Activated CD4-positive, alpha-beta T cell treated with anti-CD3 and anti-CD28 coated beads for 36 hours (primary cell): ENCODE measurements at regions not wholly inside any gene's neighbourhood (a gene's known extent, or its start where the extent isn't known, plus 50 kb on each side); places are given as distances from the start of the nearest gene placed in this dataset.
A peak's percentile ranks its signal among the peaks of the same experiment; 100 is the strongest.

Source experiments
- ATAC-seq: fragments of 200-7000 bp; cut with Tn5 transposase; one replicate; pipeline ENCODE4 v1.10.0; 2021; ENCODE audit warnings: mild to moderate bottlenecking, moderate library complexity
- CTCF ChIA-PET: fragments of 350-600 bp; sonication (Branson Sonifier 250); formaldehyde crosslinking; loops from one replicate; lab custom pipeline; 2021; ENCODE audit warnings: antibody characterized with exemption; lab: Charles Lee
- POLR2A ChIA-PET: fragments of 350-600 bp; sonication (Branson Sonifier 250); formaldehyde crosslinking; loops from one replicate; lab custom pipeline; 2021; ENCODE audit warnings: antibody characterized with exemption, inconsistent platforms; lab: Charles Lee
- DNase-seq: peaks from one replicate; pipeline ENCODE4 v3.0.0-alpha.2; 2020
- H3K27ac Mint-ChIP-seq: one replicate; pipeline ENCODE4 v1.8.0; 2021; ENCODE audit warnings: mixed read lengths
- H3K27me3 Mint-ChIP-seq: one replicate; pipeline ENCODE4 v1.8.0; 2021; ENCODE audit warnings: mixed read lengths
- H3K36me3 Mint-ChIP-seq: one replicate; pipeline ENCODE4 v1.8.0; 2021; ENCODE audit warnings: low read depth, mixed read lengths
- H3K4me1 Mint-ChIP-seq: one replicate; pipeline ENCODE4 v1.8.0; 2021; ENCODE audit warnings: mixed read lengths
- H3K4me3 Mint-ChIP-seq: one replicate; pipeline ENCODE4 v1.8.0; 2021; ENCODE audit warnings: mild to moderate bottlenecking, moderate library complexity, mixed read lengths
- H3K9me3 Mint-ChIP-seq: one replicate; pipeline ENCODE4 v1.8.0; 2021; ENCODE audit warnings: low read depth, mixed read lengths
- intact Hi-C, 2 experiments: fragments of 100-400 bp; cut with DNase I in 1 of 2; cut with micrococcal nuclease in 1 of 2; formaldehyde crosslinking; loops; one replicate each; pipeline versions ENCODE4 v1.14.2 to v1.15.1; 2022 to 2024; cut with DNase I, micrococcal nuclease

- ATAC-seq (no peak), DNase-seq (no peak)
- ChIA-PET CTCF (interaction anchor here (1.2 kb wide), 1 partner anchor 90 kb away, joined by 3 read pairs; no protein-coding TSS in a partner anchor), POLR2A (no interaction called here)
- H3K27ac Mint-ChIP-seq: no peak overlapping the region
- peaks cover 12% of the 10 kb centered on the region for H3K36me3 Mint-ChIP-seq
- no peak overlapping the region for H3K4me3 Mint-ChIP-seq
- no peaks in the 10 kb centered on the region for H3K9me3 Mint-ChIP-seq
- peaks cover 36% of the 10 kb centered on the region for H3K4me1 Mint-ChIP-seq
- H3K27me3 Mint-ChIP-seq: no peaks in the 10 kb centered on the region
- intact Hi-C loops: no loop called here
These were observed 750.1 kb downstream of the RNF144A start for GRCh38 chr2:7667260-7667757.

GRCh38 chr2:7670905-7671641 lies 753.9 kb downstream of the RNF144A start:
- H3K4me3 Mint-ChIP-seq: peak overlapping the region; percentile 48

GRCh38 chr2:7672027-7672684 lies 754.9 kb downstream of the RNF144A start:
- peak; percentile 80 for DNase-seq
- intact Hi-C loops: loop anchor here (1.0 to 5.0 kb wide), 8 partner anchors 105 to 1015 kb away; no protein-coding TSS in a partner anchor
- ATAC-seq: peak; percentile 76
- H3K4me1 Mint-ChIP-seq: peaks cover 55% of the 10 kb centered on the region
- no peaks in the 10 kb centered on the region for H3K27me3 Mint-ChIP-seq
- ChIA-PET POLR2A (interaction anchor here (0.8 to 1.0 kb wide), 3 partner anchors 53 to 88 kb away, joined by 3 read pairs; no protein-coding TSS in a partner anchor), CTCF (interaction anchor here (0.6 to 3.1 kb wide), 25 partner anchors 9 to 268 kb away, joined by 3 to 17 read pairs (median 4); no protein-coding TSS in a partner anchor)
- H3K36me3 Mint-ChIP-seq: peaks cover 24% of the 10 kb centered on the region
- peak overlapping the region; percentile 96 for H3K27ac Mint-ChIP-seq
- no peaks in the 10 kb centered on the region for H3K9me3 Mint-ChIP-seq
- peak overlapping the region; percentile 48 for H3K4me3 Mint-ChIP-seq

More at GRCh38 chr2:7670905-7671641, 753.9 kb downstream of the RNF144A start:
- peak overlapping the region; percentile 96 for H3K27ac Mint-ChIP-seq
- peaks cover 54% of the 10 kb centered on the region for H3K4me1 Mint-ChIP-seq
- DNase-seq (peak; percentile 40), ATAC-seq (no peak)
- ChIA-PET POLR2A (interaction anchor here (0.6 to 1.0 kb wide), 3 partner anchors 25 to 87 kb away, joined by 3 read pairs; no protein-coding TSS in a partner anchor), CTCF (interaction anchor here (0.6 to 3.1 kb wide), 23 partner anchors 8 to 301 kb away, joined by 3 to 17 read pairs (median 4); no protein-coding TSS in a partner anchor)
- H3K36me3 Mint-ChIP-seq: peaks cover 24% of the 10 kb centered on the region
- no peaks in the 10 kb centered on the region for H3K9me3 Mint-ChIP-seq
- intact Hi-C loops: loop anchor here (5.0 kb wide), 6 partner anchors 104 to 1016 kb away; no protein-coding TSS in a partner anchor
- H3K27me3 Mint-ChIP-seq: no peaks in the 10 kb centered on the region

GRCh38 chr2:7672685-7673071 lies 755.5 kb downstream of the RNF144A start:
- ChIA-PET CTCF (interaction anchor here (0.6 to 3.1 kb wide), 7 partner anchors 12 to 247 kb away, joined by 3 to 17 read pairs (median 5); no protein-coding TSS in a partner anchor), POLR2A (no interaction called here)
- peaks cover 24% of the 10 kb centered on the region for H3K36me3 Mint-ChIP-seq
- no peaks in the 10 kb centered on the region for H3K27me3 Mint-ChIP-seq
- H3K4me3 Mint-ChIP-seq: peak overlapping the region; percentile 48
- intact Hi-C loops: loop anchor here (1.0 to 5.0 kb wide), 8 partner anchors 105 to 1015 kb away; no protein-coding TSS in a partner anchor
- no peaks in the 10 kb centered on the region for H3K9me3 Mint-ChIP-seq
- peaks cover 55% of the 10 kb centered on the region for H3K4me1 Mint-ChIP-seq
- peak; percentile 49 for ATAC-seq
- H3K27ac Mint-ChIP-seq: peak overlapping the region; percentile 96
- peak; percentile 44 for DNase-seq

- CTCF ChIA-PET: interaction anchor here (0.6 to 2.7 kb wide), 3 partner anchors 12 to 246 kb away, joined by 3 to 11 read pairs (median 3); no protein-coding TSS in a partner anchor
- Mint-ChIP-seq H3K27me3 (no peaks in the 10 kb centered on the region), H3K27ac (peak overlapping the region; percentile 96), H3K4me1 (peaks cover 55% of the 10 kb centered on the region), H3K36me3 (peaks cover 24% of the 10 kb centered on the region), H3K4me3 (no peak overlapping the region), H3K9me3 (no peaks in the 10 kb centered on the region)
- DNase-seq (no peak), ATAC-seq (no peak)
- POLR2A ChIA-PET: no interaction called here
- intact Hi-C loops: loop anchor here (2.0 to 5.0 kb wide), 7 partner anchors 106 to 1014 kb away; no protein-coding TSS in a partner anchor
These were observed 755.9 kb downstream of the RNF144A start for GRCh38 chr2:7673101-7673500.

- CTCF ChIA-PET: interaction anchor here (0.6 to 2.7 kb wide), 3 partner anchors 13 to 247 kb away, joined by 3 to 11 read pairs (median 3); no protein-coding TSS in a partner anchor
- intact Hi-C loops: loop anchor here (2.0 to 5.0 kb wide), 7 partner anchors 107 to 1013 kb away; no protein-coding TSS in a partner anchor
- Mint-ChIP-seq H3K27ac (peak overlapping the region; percentile 6), H3K27me3 (no peaks in the 10 kb centered on the region), H3K4me3 (no peak overlapping the region), H3K9me3 (no peaks in the 10 kb centered on the region), H3K4me1 (peaks cover 59% of the 10 kb centered on the region), H3K36me3 (peaks cover 24% of the 10 kb centered on the region)
- POLR2A ChIA-PET: interaction anchor here (0.5 kb wide), 1 partner anchor 310 kb away, joined by 3 read pairs; no protein-coding TSS in a partner anchor
- no peak for DNase-seq
- ATAC-seq: no peak
These were observed 756.6 kb downstream of the RNF144A start for GRCh38 chr2:7673853-7674252.

GRCh38 chr2:7674606-7675005 lies 757.4 kb downstream of the RNF144A start:
- Mint-ChIP-seq H3K27ac (peak overlapping the region; percentile 59), H3K4me1 (peaks cover 66% of the 10 kb centered on the region), H3K27me3 (no peaks in the 10 kb centered on the region), H3K9me3 (no peaks in the 10 kb centered on the region), H3K36me3 (peaks cover 24% of the 10 kb centered on the region), H3K4me3 (no peak overlapping the region)
- CTCF ChIA-PET: interaction anchor here (0.6 to 1.6 kb wide), 2 partner anchors 231 to 247 kb away, joined by 3 read pairs; no protein-coding TSS in a partner anchor
- POLR2A ChIA-PET: interaction anchor here (1.3 kb wide), 1 partner anchor 151 kb away, joined by 3 read pairs; no protein-coding TSS in a partner anchor
- intact Hi-C loops: loop anchor here (5.0 kb wide), 6 partner anchors 107 to 1013 kb away; no protein-coding TSS in a partner anchor
- ATAC-seq (no peak), DNase-seq (no peak)

- H3K4me1 Mint-ChIP-seq: peaks cover 52% of the 10 kb centered on the region
- ATAC-seq (no peak), DNase-seq (no peak)
- peaks cover 17% of the 10 kb centered on the region for H3K36me3 Mint-ChIP-seq
- ChIA-PET CTCF (no interaction called here), POLR2A (no interaction called here)
- H3K4me3 Mint-ChIP-seq: no peak overlapping the region
- H3K9me3 Mint-ChIP-seq: no peaks in the 10 kb centered on the region
- no peaks in the 10 kb centered on the region for H3K27me3 Mint-ChIP-seq
- intact Hi-C loops: no loop called here
- peak overlapping the region; percentile 68 for H3K27ac Mint-ChIP-seq
These were observed 759.5 kb downstream of the RNF144A start for GRCh38 chr2:7676714-7677113.

- ATAC-seq (no peak), DNase-seq (no peak)
- Mint-ChIP-seq H3K27me3 (no peaks in the 10 kb centered on the region), H3K36me3 (no peaks in the 10 kb centered on the region), H3K4me3 (no peak overlapping the region), H3K9me3 (no peaks in the 10 kb centered on the region), H3K4me1 (peaks cover 14% of the 10 kb centered on the region), H3K27ac (no peak overlapping the region)
- intact Hi-C loops: no loop called here
- ChIA-PET POLR2A (no interaction called here), CTCF (no interaction called here)
These were observed 764.8 kb downstream of the RNF144A start for GRCh38 chr2:7681881-7682461.

- intact Hi-C loops: no loop called here
These were observed 766.0 kb downstream of the RNF144A start for GRCh38 chr2:7683196-7683595.

More at GRCh38 chr2:7683196-7683595, 766.0 kb downstream of the RNF144A start:
- no peak for DNase-seq
- Mint-ChIP-seq H3K27me3 (no peaks in the 10 kb centered on the region), H3K4me3 (no peak overlapping the region), H3K9me3 (no peaks in the 10 kb centered on the region), H3K4me1 (peaks cover 14% of the 10 kb centered on the region), H3K27ac (no peak overlapping the region), H3K36me3 (no peaks in the 10 kb centered on the region)
- CTCF ChIA-PET: interaction anchor here (0.7 to 1.4 kb wide), 2 partner anchors 12 to 130 kb away, joined by 3 read pairs; no protein-coding TSS in a partner anchor
- ATAC-seq: no peak
- POLR2A ChIA-PET: no interaction called here
